IMR-90 (cell line): ENCODE measurements at regions not wholly inside any gene's neighbourhood (a gene's known extent, or its start where the extent isn't known, plus 50 kb on each side); places are given as distances from the start of the nearest gene placed in this dataset.

Experiments used
- ATAC-seq: fragments of 200-7000 bp; cut with Tn5 transposase; 2 replicates; pipeline ENCODE4 v1.9.1; 2020; ENCODE audit warnings: low read depth, mild to moderate bottlenecking, moderate library complexity
- BruUV-seq: library from RNA; stranded (reverse); fragments of 400-500 nt; replicated peaks from 2 replicates; lab custom pipeline; 2021; lab: Mats Ljungman, UMichigan
- CTCF ChIA-PET: fragments of 300-600 bp; formaldehyde crosslinking; extraction: SDS; loops from one replicate; lab custom pipeline; 2021; ENCODE audit warnings: antibody characterized with exemption; lab: Yijun Ruan, JAX
- POLR2A ChIA-PET: fragments of 300-600 bp; sonication (Branson Sonifier 250); formaldehyde crosslinking; loops from one replicate; lab custom pipeline; 2022; ENCODE audit warnings: antibody characterized with exemption; ENCODE audit not compliant: unreplicated experiment; lab: Charles Lee
- DNase-seq: peaks from one replicate; pipeline ENCODE4 v3.0.0; 2013
- H2AFZ ChIP-seq: replicated peaks from 2 replicates; pipeline ENCODE3; 2013; ENCODE audit warnings: low read length, mild to moderate bottlenecking; ENCODE audit not compliant: poor library complexity
- H2AK5ac ChIP-seq: 2 replicates; pipeline ENCODE4 v1.6.1; 2013; ENCODE audit warnings: low read depth, low read length, inconsistent platforms
- H2AK9ac ChIP-seq: replicated peaks from 2 replicates; pipeline ENCODE3; 2013; ENCODE audit warnings: mild to moderate bottlenecking, low read depth, low read length, moderate library complexity; ENCODE audit not compliant: poor library complexity
- H2BK120ac ChIP-seq: 2 replicates; pipeline ENCODE4 v1.6.1; 2013; ENCODE audit warnings: low read depth, low read length, inconsistent platforms
- H2BK15ac ChIP-seq: 3 replicates; pipeline ENCODE4 v1.6.1; 2013; ENCODE audit warnings: low read depth, low read length, inconsistent platforms
- H2BK20ac ChIP-seq: 2 replicates; pipeline ENCODE4 v1.6.1; 2013; ENCODE audit warnings: low read depth, mild to moderate bottlenecking, inconsistent platforms, low read length, moderate library complexity
- H2BK5ac ChIP-seq: 2 replicates; pipeline ENCODE4 v1.6.1; 2013; ENCODE audit warnings: mild to moderate bottlenecking, low read depth, low read length, inconsistent platforms; ENCODE audit not compliant: poor library complexity, severe bottlenecking
- H3K14ac ChIP-seq: replicated peaks from 2 replicates; pipeline ENCODE4 v1.6.1; 2013; ENCODE audit warnings: low read depth, low read length, inconsistent platforms
- H3K18ac ChIP-seq: 2 replicates; pipeline ENCODE4 v1.6.1; 2013; ENCODE audit warnings: low read depth, low read length, control low read depth
- H3K23ac ChIP-seq: 2 replicates; pipeline ENCODE4 v1.6.1; 2013; ENCODE audit warnings: low read depth, low read length, inconsistent platforms
- H3K27ac ChIP-seq: 2 replicates; pipeline ENCODE4 v1.5.1; 2013; ENCODE audit warnings: mild to moderate bottlenecking, control low read depth, low read length; ENCODE audit not compliant: insufficient read depth
- H3K27me3 ChIP-seq: 2 replicates; pipeline ENCODE4 v1.6.1; 2013; ENCODE audit warnings: low read length; ENCODE audit not compliant: control insufficient read depth, insufficient read depth
- H3K36me3 ChIP-seq: 2 replicates; pipeline ENCODE4 v1.6.1; 2013; ENCODE audit warnings: low read length, mixed read lengths; ENCODE audit not compliant: control insufficient read depth, insufficient read depth
- H3K4ac ChIP-seq: 2 replicates; pipeline ENCODE4 v1.6.1; 2013; ENCODE audit warnings: low read depth, low read length, inconsistent platforms
- H3K4me1 ChIP-seq: 2 replicates; pipeline ENCODE4 v1.6.1; 2013; ENCODE audit warnings: low read length, mixed read lengths; ENCODE audit not compliant: control insufficient read depth, insufficient read depth
- H3K4me2 ChIP-seq: 2 replicates; pipeline ENCODE4 v1.6.1; 2013; ENCODE audit warnings: low read depth, mild to moderate bottlenecking, control low read depth, low read length, moderate library complexity
- H3K4me3 ChIP-seq: 2 replicates; pipeline ENCODE4 v1.5.1; 2013; ENCODE audit warnings: low read depth, mild to moderate bottlenecking, control low read depth, low read length, moderate library complexity; ENCODE audit not compliant: insufficient read depth
- H3K56ac ChIP-seq: 2 replicates; pipeline ENCODE4 v1.6.1; 2013; ENCODE audit warnings: low read length, inconsistent platforms; ENCODE audit not compliant: insufficient read depth; ENCODE audit errors: extremely low read depth
- H3K79me1 ChIP-seq, 2 experiments: 2 replicates each; pipeline ENCODE4 v1.6.1; 2013; ENCODE audit warnings: low read length in 2 of 2, inconsistent platforms in 1 of 2, low read depth in 1 of 2
- H3K9ac ChIP-seq: 2 replicates; pipeline ENCODE4 v1.6.1; 2013; ENCODE audit warnings: low read depth, low read length, control low read depth
- H3K9me1 ChIP-seq: 2 replicates; pipeline ENCODE4 v1.6.1; 2013; ENCODE audit warnings: low read length, inconsistent platforms; ENCODE audit not compliant: insufficient read depth
- H3K9me3 ChIP-seq: 2 replicates; pipeline ENCODE4 v1.6.1; 2013; ENCODE audit warnings: low read length; ENCODE audit not compliant: control insufficient read depth, insufficient read depth
- H4K20me1 ChIP-seq: 2 replicates; pipeline ENCODE4 v1.6.1; 2013; ENCODE audit warnings: low read length, inconsistent platforms; ENCODE audit not compliant: insufficient read depth
- H4K5ac ChIP-seq: 2 replicates; pipeline ENCODE4 v1.6.1; 2013; ENCODE audit warnings: mild to moderate bottlenecking, low read depth, low read length, control low read depth
- H4K8ac ChIP-seq, 2 experiments: 2 replicates each; pipeline ENCODE4 v1.6.1; 2013; ENCODE audit warnings: low read depth in 2 of 2, low read length in 2 of 2, control low read depth in 1 of 2, inconsistent platforms in 1 of 2
- H4K91ac ChIP-seq: 2 replicates; pipeline ENCODE4 v1.6.1; 2013; ENCODE audit warnings: low read depth, low read length, inconsistent platforms; ENCODE audit not compliant: insufficient read depth
- BHLHE40 ChIP-seq: fragments of 150-350 bp; IDR thresholded peaks from 2 replicates; pipeline ENCODE4 v1.6.1; 2016; ENCODE audit warnings: mild to moderate bottlenecking, low read depth, low read length
- CTCF ChIP-seq: conservative IDR thresholded peaks from 2 replicates; pipeline ENCODE4 v1.5.1; 2012; ENCODE audit warnings: mild to moderate bottlenecking, low read depth, low read length, improper control_type of control experiment
- MXI1 ChIP-seq: IDR thresholded peaks from 2 replicates; pipeline ENCODE4 v1.6.1; 2012; ENCODE audit warnings: low read depth, mild to moderate bottlenecking, low read length, moderate library complexity, borderline replicate concordance
- WGBS, 2 experiments: methylation state at CpG; one replicate each; pipeline versions ENCODE4 v1.1.5 to v1.1.7; 2013; ENCODE audit warnings: missing lambda C conversion rate in 2 of 2; ENCODE audit not compliant: insufficient read length in 1 of 2; ENCODE audit errors: extremely low coverage in 2 of 2; 5-methylcytosine and 5-hydroxymethylcytosine counted together
- dilution Hi-C: fragments of 300-500 bp; cut with HindIII; formaldehyde crosslinking; loops from one replicate; pipeline ENCODE4 v1.14.3; 2018; ENCODE audit warnings: low sequenced_read_pairs; ENCODE audit not compliant: unreplicated experiment
- in situ Hi-C: fragments of 300-500 bp; cut with MboI; formaldehyde crosslinking; loops from 3 replicates; pipeline ENCODE4 v1.14.3; 2019; ENCODE audit warnings: low sequenced_read_pairs, inconsistent platforms, mixed read lengths
- intact Hi-C: fragments of 100-400 bp; cut with micrococcal nuclease; formaldehyde crosslinking; loops from 2 replicates; pipeline ENCODE4 v1.10.0; 2022

GRCh38 chr4:8783736-8784135 is 87.9 kb downstream of the HMX1 start:
- 75% methylated on average over 6 of the region's 14 CpGs; no CpG with 5 or more reads in 1 of the 2 experiments for WGBS, 2 experiments
- H3K4ac ChIP-seq: no peak overlapping the region
- no peak overlapping the region for H3K4me3 ChIP-seq
- no peak overlapping the region for H2AFZ ChIP-seq
- ATAC-seq (no peak), DNase-seq (no peak)
- no peak overlapping the region for H3K27ac ChIP-seq
- H3K56ac ChIP-seq: no peak overlapping the region
- no peaks in the 10 kb centered on the region for H4K20me1 ChIP-seq
- in situ Hi-C loops (no loop called here), dilution Hi-C loops (no loop called here), intact Hi-C loops (no loop called here)
- no peaks in the 10 kb centered on the region for H3K79me1 ChIP-seq
- H3K4me1 ChIP-seq: no peaks in the 10 kb centered on the region
- TF ChIP-seq BHLHE40 (no peak), MXI1 (no peak), CTCF (no peak)
- no peak overlapping the region for H3K14ac ChIP-seq
- no peak overlapping the region for H2AK5ac ChIP-seq
- no peaks in the 10 kb centered on the region for H3K27me3 ChIP-seq
- H3K23ac ChIP-seq: no peak overlapping the region
- no peaks in the 10 kb centered on the region for H3K36me3 ChIP-seq
- no peak overlapping the region for H2AK9ac ChIP-seq
- BruUV-seq: no TSS peak
- no peak overlapping the region for H3K9ac ChIP-seq
- no peaks in the 10 kb centered on the region; the same call in 1 of the 2 replicates for H3K9me3 ChIP-seq
- no peaks in the 10 kb centered on the region for H3K9me1 ChIP-seq
- no peak overlapping the region for H4K8ac ChIP-seq
- no peak overlapping the region for H4K91ac ChIP-seq
- no peak overlapping the region for H3K4me2 ChIP-seq
- no peak overlapping the region for H2BK5ac ChIP-seq
- H3K18ac ChIP-seq: no peak overlapping the region
- no peak overlapping the region for H2BK20ac ChIP-seq
- H4K5ac ChIP-seq: no peak overlapping the region
- ChIA-PET CTCF (no interaction called here), POLR2A (no interaction called here)
- no peak overlapping the region for H2BK15ac ChIP-seq
- H2BK120ac ChIP-seq: no peak overlapping the region
